GM21515 (cell line): ENCODE measurements at regions not wholly inside any gene's neighbourhood (a gene's known extent, or its start where the extent isn't known, plus 50 kb on each side); places are given as distances from the start of the nearest gene placed in this dataset.

ENCODE experiments used
- ATAC-seq: cut with Tn5 transposase; IDR thresholded peaks from one replicate; pipeline ENCODE4 v1.9.1; 2021; ENCODE audit not compliant: unreplicated experiment

GRCh38 chr5:8048920-8049319 lies 180.0 kb downstream of the MTRR start:
- no peak for ATAC-seq

- ATAC-seq, result no peak
Observed at GRCh38 chr5:8050616-8051175, 181.7 kb downstream of the MTRR start.

GRCh38 chr5:8053270-8053669 lies 184.3 kb downstream of the MTRR start:
- no peak for ATAC-seq

GRCh38 chr5:8057769-8058168 lies 188.8 kb downstream of the MTRR start:
- no peak for ATAC-seq

- no peak for ATAC-seq
Observed at GRCh38 chr5:8058616-8059190, 189.8 kb downstream of the MTRR start.

GRCh38 chr5:8059337-8059736 lies 190.4 kb downstream of the MTRR start:
- ATAC-seq, result no peak

GRCh38 chr5:8060235-8060952 lies 191.4 kb downstream of the MTRR start:
- no peak for ATAC-seq

GRCh38 chr5:8060953-8061429 lies 192.0 kb downstream of the MTRR start:
- ATAC-seq, result no peak

- ATAC-seq, result no peak
Observed at GRCh38 chr5:8062521-8062920, 193.6 kb downstream of the MTRR start.

- ATAC-seq, result no peak
Observed at GRCh38 chr5:8068078-8068477, 199.1 kb downstream of the MTRR start.

- ATAC-seq, result no peak
Observed at GRCh38 chr5:8070138-8070537, 201.2 kb downstream of the MTRR start.

GRCh38 chr5:8079056-8079455 lies 210.1 kb downstream of the MTRR start:
- no peak for ATAC-seq

GRCh38 chr5:8081179-8081578 lies 212.2 kb downstream of the MTRR start:
- no peak for ATAC-seq

GRCh38 chr5:8093669-8094068 lies 224.7 kb downstream of the MTRR start:
- ATAC-seq, result no peak

GRCh38 chr5:8094304-8094703 lies 225.4 kb downstream of the MTRR start:
- no peak for ATAC-seq

GRCh38 chr5:8097146-8097545 lies 228.2 kb downstream of the MTRR start:
- ATAC-seq, result no peak

GRCh38 chr5:8098081-8098480 lies 229.1 kb downstream of the MTRR start:
- no peak for ATAC-seq

GRCh38 chr5:8102714-8103113 lies 233.8 kb downstream of the MTRR start:
- ATAC-seq, result no peak

- no peak for ATAC-seq
Observed at GRCh38 chr5:8114597-8115266, 245.8 kb downstream of the MTRR start.

GRCh38 chr5:8123559-8123958 lies 254.6 kb downstream of the MTRR start:
- ATAC-seq, result no peak

- no peak for ATAC-seq
Observed at GRCh38 chr5:8134609-8135008, 265.7 kb downstream of the MTRR start.

- no peak for ATAC-seq
Observed at GRCh38 chr5:8135742-8136141, 266.8 kb downstream of the MTRR start.
